HEK293 (cell line): ENCODE measurements at regions not wholly inside any gene's neighbourhood (a gene's known extent, or its start where the extent isn't known, plus 50 kb on each side); places are given as distances from the start of the nearest gene placed in this dataset.
"Not testable (repeated sequence)": the region's sequence is repeated elsewhere in the genome, so short reads cannot be mapped to it uniquely, and the experiment has no call there.

ENCODE experiments used
- TCF7L2 ChIP-seq: IDR thresholded peaks from 2 replicates; pipeline ENCODE4 v1.6.1; 2011; ENCODE audit warnings: low read depth, mild to moderate bottlenecking, inconsistent platforms, low read length, moderate library complexity, borderline replicate concordance
- ZBTB7A ChIP-seq: fragments of 450-650 bp; formaldehyde crosslinking; IDR thresholded peaks from 2 replicates; pipeline ENCODE4 v1.5.1; 2016; ENCODE audit warnings: low read depth, missing biosample characterization, missing genetic modification characterization
- ZNF596 ChIP-seq: fragments of 450-650 bp; IDR thresholded peaks from 2 replicates; pipeline ENCODE4 v1.5.0; 2018; ENCODE audit warnings: missing biosample characterization, mild to moderate bottlenecking, missing genetic modification characterization, moderate library complexity
- TF ChIP-seq, protein P1 (sequence below): fragments of 450-650 bp; formaldehyde crosslinking; IDR thresholded peaks from 2 replicates; pipeline ENCODE4 v1.5.1; 2016; ENCODE audit warnings: missing biosample characterization, missing genetic modification characterization
- TF ChIP-seq, protein P2 (sequence below): fragments of 450-650 bp; formaldehyde crosslinking; IDR thresholded peaks from 2 replicates; pipeline ENCODE4 v1.5.1; 2016; ENCODE audit warnings: missing biosample characterization, missing genetic modification characterization
- TF ChIP-seq, protein P3 (sequence below): fragments of 450-650 bp; IDR thresholded peaks from 2 replicates; pipeline ENCODE4 v1.5.1; 2018; ENCODE audit warnings: missing biosample characterization, missing genetic modification characterization
- TF ChIP-seq, protein P4 (sequence below): fragments of 450-650 bp; formaldehyde crosslinking; IDR thresholded peaks from 2 replicates; pipeline ENCODE4 v1.5.1; 2016; ENCODE audit warnings: missing biosample characterization, missing genetic modification characterization

DNA sequence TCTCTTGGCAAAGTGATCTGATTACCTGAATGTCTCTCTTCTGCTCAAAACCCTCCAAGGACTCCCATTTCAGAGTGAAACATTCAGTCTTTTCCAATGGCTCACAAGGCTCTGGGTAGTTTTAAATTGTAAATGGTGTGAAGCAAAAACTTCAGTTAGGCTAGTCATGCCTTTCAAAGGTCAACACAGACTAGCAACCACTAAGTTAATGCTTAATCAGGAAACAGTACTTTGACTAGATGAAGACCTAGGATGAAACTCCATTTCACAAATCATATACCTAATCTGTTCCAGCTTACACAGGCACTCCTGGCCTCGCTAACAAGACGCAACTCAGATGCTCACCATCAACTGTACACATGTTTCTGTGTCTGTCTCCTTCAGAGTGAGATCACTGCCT is 240.9 kb downstream of the TP53TG3F start:
- TF ChIP-seq, protein P1, sequence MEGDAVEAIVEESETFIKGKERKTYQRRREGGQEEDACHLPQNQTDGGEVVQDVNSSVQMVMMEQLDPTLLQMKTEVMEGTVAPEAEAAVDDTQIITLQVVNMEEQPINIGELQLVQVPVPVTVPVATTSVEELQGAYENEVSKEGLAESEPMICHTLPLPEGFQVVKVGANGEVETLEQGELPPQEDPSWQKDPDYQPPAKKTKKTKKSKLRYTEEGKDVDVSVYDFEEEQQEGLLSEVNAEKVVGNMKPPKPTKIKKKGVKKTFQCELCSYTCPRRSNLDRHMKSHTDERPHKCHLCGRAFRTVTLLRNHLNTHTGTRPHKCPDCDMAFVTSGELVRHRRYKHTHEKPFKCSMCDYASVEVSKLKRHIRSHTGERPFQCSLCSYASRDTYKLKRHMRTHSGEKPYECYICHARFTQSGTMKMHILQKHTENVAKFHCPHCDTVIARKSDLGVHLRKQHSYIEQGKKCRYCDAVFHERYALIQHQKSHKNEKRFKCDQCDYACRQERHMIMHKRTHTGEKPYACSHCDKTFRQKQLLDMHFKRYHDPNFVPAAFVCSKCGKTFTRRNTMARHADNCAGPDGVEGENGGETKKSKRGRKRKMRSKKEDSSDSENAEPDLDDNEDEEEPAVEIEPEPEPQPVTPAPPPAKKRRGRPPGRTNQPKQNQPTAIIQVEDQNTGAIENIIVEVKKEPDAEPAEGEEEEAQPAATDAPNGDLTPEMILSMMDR (tag by site-specific recombination), result not testable (repeated sequence)
- not testable (repeated sequence) for TF ChIP-seq TCF7L2; ZBTB7A; ZNF596 (tag by site-specific recombination)
- TF ChIP-seq, protein P2, sequence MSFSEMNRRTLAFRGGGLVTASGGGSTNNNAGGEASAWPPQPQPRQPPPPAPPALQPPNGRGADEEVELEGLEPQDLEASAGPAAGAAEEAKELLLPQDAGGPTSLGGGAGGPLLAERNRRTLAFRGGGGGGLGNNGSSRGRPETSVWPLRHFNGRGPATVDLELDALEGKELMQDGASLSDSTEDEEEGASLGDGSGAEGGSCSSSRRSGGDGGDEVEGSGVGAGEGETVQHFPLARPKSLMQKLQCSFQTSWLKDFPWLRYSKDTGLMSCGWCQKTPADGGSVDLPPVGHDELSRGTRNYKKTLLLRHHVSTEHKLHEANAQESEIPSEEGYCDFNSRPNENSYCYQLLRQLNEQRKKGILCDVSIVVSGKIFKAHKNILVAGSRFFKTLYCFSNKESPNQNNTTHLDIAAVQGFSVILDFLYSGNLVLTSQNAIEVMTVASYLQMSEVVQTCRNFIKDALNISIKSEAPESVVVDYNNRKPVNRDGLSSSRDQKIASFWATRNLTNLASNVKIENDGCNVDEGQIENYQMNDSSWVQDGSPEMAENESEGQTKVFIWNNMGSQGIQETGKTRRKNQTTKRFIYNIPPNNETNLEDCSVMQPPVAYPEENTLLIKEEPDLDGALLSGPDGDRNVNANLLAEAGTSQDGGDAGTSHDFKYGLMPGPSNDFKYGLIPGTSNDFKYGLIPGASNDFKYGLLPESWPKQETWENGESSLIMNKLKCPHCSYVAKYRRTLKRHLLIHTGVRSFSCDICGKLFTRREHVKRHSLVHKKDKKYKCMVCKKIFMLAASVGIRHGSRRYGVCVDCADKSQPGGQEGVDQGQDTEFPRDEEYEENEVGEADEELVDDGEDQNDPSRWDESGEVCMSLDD, result not testable (repeated sequence)
- TF ChIP-seq, protein P3, sequence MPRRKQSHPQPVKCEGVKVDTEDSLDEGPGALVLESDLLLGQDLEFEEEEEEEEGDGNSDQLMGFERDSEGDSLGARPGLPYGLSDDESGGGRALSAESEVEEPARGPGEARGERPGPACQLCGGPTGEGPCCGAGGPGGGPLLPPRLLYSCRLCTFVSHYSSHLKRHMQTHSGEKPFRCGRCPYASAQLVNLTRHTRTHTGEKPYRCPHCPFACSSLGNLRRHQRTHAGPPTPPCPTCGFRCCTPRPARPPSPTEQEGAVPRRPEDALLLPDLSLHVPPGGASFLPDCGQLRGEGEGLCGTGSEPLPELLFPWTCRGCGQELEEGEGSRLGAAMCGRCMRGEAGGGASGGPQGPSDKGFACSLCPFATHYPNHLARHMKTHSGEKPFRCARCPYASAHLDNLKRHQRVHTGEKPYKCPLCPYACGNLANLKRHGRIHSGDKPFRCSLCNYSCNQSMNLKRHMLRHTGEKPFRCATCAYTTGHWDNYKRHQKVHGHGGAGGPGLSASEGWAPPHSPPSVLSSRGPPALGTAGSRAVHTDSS (tag by site-specific recombination), result not testable (repeated sequence)
- TF ChIP-seq, protein P4, sequence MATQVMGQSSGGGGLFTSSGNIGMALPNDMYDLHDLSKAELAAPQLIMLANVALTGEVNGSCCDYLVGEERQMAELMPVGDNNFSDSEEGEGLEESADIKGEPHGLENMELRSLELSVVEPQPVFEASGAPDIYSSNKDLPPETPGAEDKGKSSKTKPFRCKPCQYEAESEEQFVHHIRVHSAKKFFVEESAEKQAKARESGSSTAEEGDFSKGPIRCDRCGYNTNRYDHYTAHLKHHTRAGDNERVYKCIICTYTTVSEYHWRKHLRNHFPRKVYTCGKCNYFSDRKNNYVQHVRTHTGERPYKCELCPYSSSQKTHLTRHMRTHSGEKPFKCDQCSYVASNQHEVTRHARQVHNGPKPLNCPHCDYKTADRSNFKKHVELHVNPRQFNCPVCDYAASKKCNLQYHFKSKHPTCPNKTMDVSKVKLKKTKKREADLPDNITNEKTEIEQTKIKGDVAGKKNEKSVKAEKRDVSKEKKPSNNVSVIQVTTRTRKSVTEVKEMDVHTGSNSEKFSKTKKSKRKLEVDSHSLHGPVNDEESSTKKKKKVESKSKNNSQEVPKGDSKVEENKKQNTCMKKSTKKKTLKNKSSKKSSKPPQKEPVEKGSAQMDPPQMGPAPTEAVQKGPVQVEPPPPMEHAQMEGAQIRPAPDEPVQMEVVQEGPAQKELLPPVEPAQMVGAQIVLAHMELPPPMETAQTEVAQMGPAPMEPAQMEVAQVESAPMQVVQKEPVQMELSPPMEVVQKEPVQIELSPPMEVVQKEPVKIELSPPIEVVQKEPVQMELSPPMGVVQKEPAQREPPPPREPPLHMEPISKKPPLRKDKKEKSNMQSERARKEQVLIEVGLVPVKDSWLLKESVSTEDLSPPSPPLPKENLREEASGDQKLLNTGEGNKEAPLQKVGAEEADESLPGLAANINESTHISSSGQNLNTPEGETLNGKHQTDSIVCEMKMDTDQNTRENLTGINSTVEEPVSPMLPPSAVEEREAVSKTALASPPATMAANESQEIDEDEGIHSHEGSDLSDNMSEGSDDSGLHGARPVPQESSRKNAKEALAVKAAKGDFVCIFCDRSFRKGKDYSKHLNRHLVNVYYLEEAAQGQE (tag by site-specific recombination), result not testable (repeated sequence)
